PC-3 (cell line): ENCODE measurements at regions not wholly inside any gene's neighbourhood (a gene's known extent, or its start where the extent isn't known, plus 50 kb on each side); places are given as distances from the start of the nearest gene placed in this dataset.

Experiments used
- CTCF ChIP-seq: fragments of 300-600 bp; sonication (generic); conservative IDR thresholded peaks from 2 replicates; pipeline ENCODE4 v1.5.1; 2017; ENCODE audit warnings: antibody characterized with exemption, low read depth, mild to moderate bottlenecking, low read length
- EZH2 ChIP-seq: fragments of 300-600 bp; sonication (generic); IDR thresholded peaks from one replicate; pipeline ENCODE4 v1.6.1; 2017; ENCODE audit warnings: antibody characterized with exemption, mild to moderate bottlenecking, low read length; ENCODE audit not compliant: unreplicated experiment

GRCh38 chr11:69553416-69554357, 72.2 kb downstream of the LINC01488 start:
- TF ChIP-seq CTCF (no peak), EZH2 (no peak)
